ENCODE measurements at regions not wholly inside any gene's neighbourhood (a gene's known extent, or its start where the extent isn't known, plus 50 kb on each side); places are given as distances from the start of the nearest gene placed in this dataset.

DNA sequence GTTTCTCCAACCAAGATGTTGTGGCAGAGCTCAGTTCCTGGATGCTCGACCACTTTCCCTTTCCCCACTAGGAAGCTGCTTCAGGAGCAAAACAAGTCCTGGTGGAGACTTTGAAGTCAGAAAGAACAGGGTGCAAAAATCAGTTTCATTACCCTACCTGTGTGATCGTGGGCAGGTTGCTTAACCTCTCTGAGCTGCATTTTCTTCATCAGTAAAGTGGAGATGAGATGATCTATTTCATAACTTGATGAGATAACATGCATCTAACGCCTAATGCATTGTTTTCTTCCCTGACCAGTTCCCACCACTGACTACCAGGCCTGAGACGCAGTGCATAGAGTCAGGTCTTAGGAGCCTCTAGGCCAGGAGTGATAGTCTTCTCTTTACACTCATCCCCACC, 470.0 kb downstream of the SOX6 start:
- H3K4me3 ChIP-seq (ENCODE audit: low read depth, low read length), result no peak overlapping the region
- no peaks in the 10 kb centered on the region for H3K9me3 ChIP-seq (ENCODE audit: control insufficient read depth, insufficient read depth, low read depth, low read length)
- no peak overlapping the region for H3K27ac ChIP-seq (ENCODE audit: low read depth, low read length)
- H3K36me3 ChIP-seq (ENCODE audit: control insufficient read depth, insufficient read depth, low read length), result no peaks in the 10 kb centered on the region
- no peak overlapping the region for H3K9ac ChIP-seq (ENCODE audit: low read length)
- peaks cover 9% of the 10 kb centered on the region; the same call in 1 of the 2 replicates for H3K4me1 ChIP-seq (ENCODE audit: control insufficient read depth, insufficient read depth, low read length)
- H3K27me3 ChIP-seq (ENCODE audit: control insufficient read depth, insufficient read depth, low read length), result no peaks in the 10 kb centered on the region

DNA sequence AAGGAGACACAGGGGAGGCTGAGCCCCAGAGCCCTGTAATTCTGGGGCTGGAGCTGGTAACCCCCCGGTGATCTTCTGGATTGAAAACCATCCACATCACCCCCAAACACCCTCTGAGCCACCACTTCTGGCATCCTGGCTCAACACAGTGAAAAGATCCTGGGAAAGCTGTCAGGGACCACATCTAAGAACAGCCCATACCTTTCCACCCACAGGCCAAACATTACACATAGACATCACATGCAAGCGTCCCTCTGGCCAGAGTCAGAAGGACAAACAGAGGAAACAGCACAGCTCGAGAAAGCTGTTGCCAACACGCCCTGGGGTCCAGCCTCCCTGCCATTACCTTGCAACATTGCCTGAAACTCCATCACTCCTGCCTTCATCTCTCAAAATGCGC, 469.5 kb downstream of the SOX6 start:
- H3K27ac ChIP-seq (ENCODE audit: low read depth, low read length), result no peak overlapping the region
- no peaks in the 10 kb centered on the region for H3K36me3 ChIP-seq (ENCODE audit: control insufficient read depth, insufficient read depth, low read length)
- peaks cover 9% of the 10 kb centered on the region; the same call in 1 of the 2 replicates for H3K4me1 ChIP-seq (ENCODE audit: control insufficient read depth, insufficient read depth, low read length)
- no peaks in the 10 kb centered on the region for H3K9me3 ChIP-seq (ENCODE audit: control insufficient read depth, insufficient read depth, low read depth, low read length)
- no peaks in the 10 kb centered on the region for H3K27me3 ChIP-seq (ENCODE audit: control insufficient read depth, insufficient read depth, low read length)
- H3K4me3 ChIP-seq (ENCODE audit: low read depth, low read length), result no peak overlapping the region
- no peak overlapping the region for H3K9ac ChIP-seq (ENCODE audit: low read length)

- Histone ChIP-seq H3K9me3 (ENCODE audit: control insufficient read depth, insufficient read depth, low read depth, low read length) (no peaks in the 10 kb centered on the region), H3K4me3 (ENCODE audit: low read depth, low read length) (no peak overlapping the region), H3K4me1 (ENCODE audit: control insufficient read depth, insufficient read depth, low read length) (peaks cover 9% of the 10 kb centered on the region; the same call in 1 of the 2 replicates), H3K36me3 (ENCODE audit: control insufficient read depth, insufficient read depth, low read length) (no peaks in the 10 kb centered on the region), H3K9ac (ENCODE audit: low read length) (no peak overlapping the region), H3K27me3 (ENCODE audit: control insufficient read depth, insufficient read depth, low read length) (no peaks in the 10 kb centered on the region), H3K27ac (ENCODE audit: low read depth, low read length) (no peak overlapping the region)
Observed at GRCh38 chr11:15888556-15889345, 467.6 kb downstream of the SOX6 start.

DNA sequence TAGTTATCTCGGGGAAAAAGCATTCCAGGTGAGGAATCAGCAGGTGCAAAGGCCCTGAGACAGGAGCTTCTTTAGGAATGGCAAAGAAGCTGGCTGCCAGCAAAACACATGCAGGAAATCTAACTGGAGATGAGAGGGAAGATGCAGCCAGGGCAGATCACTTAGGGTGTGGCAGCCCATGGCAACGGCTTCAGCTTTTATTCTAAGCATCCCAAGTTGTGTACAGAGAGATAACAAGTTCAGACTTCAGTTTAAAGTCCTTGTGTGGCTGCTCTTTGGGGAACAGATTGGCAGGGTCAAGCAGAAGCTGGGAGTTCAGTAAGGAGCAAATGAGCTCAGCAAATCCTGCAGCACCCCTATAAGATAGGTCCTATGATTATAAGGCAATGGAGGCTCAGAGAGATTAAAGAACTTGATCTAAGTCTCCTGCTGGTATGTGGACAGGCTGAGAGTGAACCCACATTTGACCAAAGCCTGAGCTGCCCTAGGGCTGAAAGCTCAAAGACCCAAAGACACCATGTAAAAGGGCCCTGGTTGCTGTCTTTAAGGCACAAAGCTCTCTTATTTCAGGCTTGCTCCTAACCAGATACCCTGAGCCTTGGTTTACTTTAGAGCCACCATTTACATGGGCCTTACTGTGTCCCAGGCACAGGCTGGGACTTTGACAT, 466.8 kb downstream of the SOX6 start:
- Histone ChIP-seq H3K27ac (ENCODE audit: low read depth, low read length) (no peak overlapping the region), H3K9me3 (ENCODE audit: control insufficient read depth, insufficient read depth, low read depth, low read length) (no peaks in the 10 kb centered on the region), H3K9ac (ENCODE audit: low read length) (no peak overlapping the region), H3K4me3 (ENCODE audit: low read depth, low read length) (no peak overlapping the region), H3K36me3 (ENCODE audit: control insufficient read depth, insufficient read depth, low read length) (no peaks in the 10 kb centered on the region), H3K27me3 (ENCODE audit: control insufficient read depth, insufficient read depth, low read length) (no peaks in the 10 kb centered on the region), H3K4me1 (ENCODE audit: control insufficient read depth, insufficient read depth, low read length) (peaks cover 5% of the 10 kb centered on the region; the same call in 1 of the 2 replicates)

DNA sequence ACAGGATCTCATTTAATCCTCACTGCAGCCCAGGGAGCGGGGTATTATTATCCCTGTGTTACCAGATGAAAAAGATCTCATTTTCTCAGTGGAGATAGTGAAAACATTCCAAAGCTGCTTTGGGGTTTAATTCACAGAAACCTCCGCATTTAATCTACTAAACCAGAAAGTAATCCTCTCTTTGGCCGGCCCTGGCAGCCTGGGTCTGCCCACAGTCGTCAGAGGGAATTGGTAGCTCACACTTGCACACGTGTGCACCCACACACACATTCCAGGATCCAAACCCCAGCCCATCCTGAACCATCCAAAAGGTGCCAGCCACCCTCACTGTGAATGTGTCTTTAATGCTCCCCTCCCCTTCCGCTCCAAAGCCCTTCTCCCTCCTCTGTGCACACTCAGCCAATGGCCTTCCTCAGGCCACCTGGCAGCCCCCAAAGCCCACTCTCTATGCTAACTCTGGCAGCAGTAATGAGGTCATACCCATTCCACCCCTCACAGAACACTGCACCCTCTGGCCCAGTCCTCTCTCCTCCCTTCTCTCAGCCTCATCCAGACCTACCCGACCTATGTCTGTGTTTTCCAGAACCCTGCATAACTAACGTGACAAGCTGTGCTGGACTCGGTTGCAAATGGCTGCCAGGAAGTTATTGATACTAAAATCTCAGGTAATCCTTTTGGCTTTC, 466.2 kb downstream of the SOX6 start:
- Histone ChIP-seq H3K9me3 (ENCODE audit: control insufficient read depth, insufficient read depth, low read depth, low read length) (no peaks in the 10 kb centered on the region), H3K4me3 (ENCODE audit: low read depth, low read length) (no peak overlapping the region), H3K9ac (ENCODE audit: low read length) (no peak overlapping the region), H3K36me3 (ENCODE audit: control insufficient read depth, insufficient read depth, low read length) (no peaks in the 10 kb centered on the region), H3K27ac (ENCODE audit: low read depth, low read length) (no peak overlapping the region), H3K4me1 (ENCODE audit: control insufficient read depth, insufficient read depth, low read length) (peaks cover 3% of the 10 kb centered on the region; the same call in 1 of the 2 replicates), H3K27me3 (ENCODE audit: control insufficient read depth, insufficient read depth, low read length) (no peaks in the 10 kb centered on the region)

- Histone ChIP-seq H3K4me3 (ENCODE audit: low read depth, low read length) (no peak overlapping the region), H3K27ac (ENCODE audit: low read depth, low read length) (no peak overlapping the region), H3K9ac (ENCODE audit: low read length) (no peak overlapping the region), H3K9me3 (ENCODE audit: control insufficient read depth, insufficient read depth, low read depth, low read length) (no peaks in the 10 kb centered on the region), H3K4me1 (ENCODE audit: control insufficient read depth, insufficient read depth, low read length) (peaks cover 3% of the 10 kb centered on the region; the same call in 1 of the 2 replicates), H3K27me3 (ENCODE audit: control insufficient read depth, insufficient read depth, low read length) (no peaks in the 10 kb centered on the region), H3K36me3 (ENCODE audit: control insufficient read depth, insufficient read depth, low read length) (no peaks in the 10 kb centered on the region)
Observed at GRCh38 chr11:15893080-15893492, 463.3 kb downstream of the SOX6 start.

GRCh38 chr11:15896026-15896425, 460.3 kb downstream of the SOX6 start:
- Histone ChIP-seq H3K27me3 (ENCODE audit: control insufficient read depth, insufficient read depth, low read length) (no peaks in the 10 kb centered on the region), H3K27ac (ENCODE audit: low read depth, low read length) (no peak overlapping the region), H3K4me3 (ENCODE audit: low read depth, low read length) (no peak overlapping the region), H3K36me3 (ENCODE audit: control insufficient read depth, insufficient read depth, low read length) (no peaks in the 10 kb centered on the region), H3K9me3 (ENCODE audit: control insufficient read depth, insufficient read depth, low read depth, low read length) (no peaks in the 10 kb centered on the region), H3K9ac (ENCODE audit: low read length) (no peak overlapping the region), H3K4me1 (ENCODE audit: control insufficient read depth, insufficient read depth, low read length) (no peaks in the 10 kb centered on the region; the same call in 1 of the 2 replicates)

GRCh38 chr11:15896530-15896929, 459.8 kb downstream of the SOX6 start:
- H3K4me1 ChIP-seq (ENCODE audit: control insufficient read depth, insufficient read depth, low read length), result peaks cover 2% of the 10 kb centered on the region; the same call in 1 of the 2 replicates

GRCh38 chr11:15897211-15897960, 459.0 kb downstream of the SOX6 start:
- Histone ChIP-seq H3K9ac (ENCODE audit: low read length) (no peak overlapping the region), H3K4me3 (ENCODE audit: low read depth, low read length) (no peak overlapping the region), H3K27me3 (ENCODE audit: control insufficient read depth, insufficient read depth, low read length) (no peaks in the 10 kb centered on the region), H3K4me1 (ENCODE audit: control insufficient read depth, insufficient read depth, low read length) (peaks cover 3% of the 10 kb centered on the region; the same call in 1 of the 2 replicates), H3K36me3 (ENCODE audit: control insufficient read depth, insufficient read depth, low read length) (no peaks in the 10 kb centered on the region), H3K9me3 (ENCODE audit: control insufficient read depth, insufficient read depth, low read depth, low read length) (no peaks in the 10 kb centered on the region), H3K27ac (ENCODE audit: low read depth, low read length) (no peak overlapping the region)

More at GRCh38 chr11:15896530-15896929, 459.8 kb downstream of the SOX6 start:
- H3K36me3 ChIP-seq (ENCODE audit: control insufficient read depth, insufficient read depth, low read length), result no peaks in the 10 kb centered on the region
- H3K9me3 ChIP-seq (ENCODE audit: control insufficient read depth, insufficient read depth, low read depth, low read length), result no peaks in the 10 kb centered on the region
- H3K4me3 ChIP-seq (ENCODE audit: low read depth, low read length), result no peak overlapping the region
- no peak overlapping the region for H3K27ac ChIP-seq (ENCODE audit: low read depth, low read length)
- H3K27me3 ChIP-seq (ENCODE audit: control insufficient read depth, insufficient read depth, low read length), result no peaks in the 10 kb centered on the region
- H3K9ac ChIP-seq (ENCODE audit: low read length), result no peak overlapping the region

DNA sequence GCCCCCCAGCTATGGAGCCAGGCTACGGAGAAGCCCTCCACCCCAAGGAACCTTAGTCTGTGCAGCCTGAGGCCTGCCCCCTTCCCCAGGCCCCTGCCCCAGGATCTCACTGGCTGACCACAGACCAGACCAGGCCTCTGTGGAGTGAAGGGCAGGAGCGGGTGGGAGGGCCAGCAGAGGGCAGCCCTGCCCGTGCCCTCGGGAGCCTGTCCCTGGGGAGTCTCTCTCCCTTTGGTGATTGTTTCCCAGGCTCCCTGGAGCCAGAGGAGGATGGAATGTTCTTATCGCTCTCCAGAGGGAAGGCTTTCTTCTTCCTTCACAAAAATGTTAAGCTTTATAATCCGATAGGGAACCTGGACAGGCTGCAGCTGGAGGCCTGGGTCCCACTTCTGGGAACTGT, 455.3 kb downstream of the SOX6 start:
- Histone ChIP-seq H3K27me3 (ENCODE audit: control insufficient read depth, insufficient read depth, low read length) (no peaks in the 10 kb centered on the region), H3K27ac (ENCODE audit: low read depth, low read length) (no peak overlapping the region), H3K9ac (ENCODE audit: low read length) (no peak overlapping the region), H3K4me1 (ENCODE audit: control insufficient read depth, insufficient read depth, low read length) (peaks cover 3% of the 10 kb centered on the region; the same call in 1 of the 2 replicates), H3K36me3 (ENCODE audit: control insufficient read depth, insufficient read depth, low read length) (no peaks in the 10 kb centered on the region), H3K4me3 (ENCODE audit: low read depth, low read length) (no peak overlapping the region), H3K9me3 (ENCODE audit: control insufficient read depth, insufficient read depth, low read depth, low read length) (no peaks in the 10 kb centered on the region)

All from HUES6 (cell line).